ENCODE measurements at regions not wholly inside any gene's neighbourhood (a gene's known extent, or its start where the extent isn't known, plus 50 kb on each side); places are given as distances from the start of the nearest gene placed in this dataset.

- H3K27me3 ChIP-seq (ENCODE audit: control insufficient read depth in 2 of 2, insufficient read depth in 2 of 2, low read length in 2 of 2) = no peaks in the 10 kb centered on the region
- Mint-ChIP-seq H3K27ac (no peak overlapping the region), H3K4me1 (no peaks in the 10 kb centered on the region), H3K27me3 (ENCODE audit: low read depth in 3 of 3) (no peaks in the 10 kb centered on the region), H3K4me3 (no peak overlapping the region), H3K36me3 (no peaks in the 10 kb centered on the region), H3K9me3 (peaks cover 0 to 2% (median 0%) of the 10 kb centered on the region in 7 donors)
- H3K27ac ChIP-seq (ENCODE audit: low read depth in 1 of 2, low read length in 2 of 2) = no peak overlapping the region
- H3K79me2 ChIP-seq (ENCODE audit: insufficient read depth, low read length) = no peaks in the 10 kb centered on the region
- TF ChIP-seq CTCF (IDR thresholded peaks at IDR 0.05) = no peak
- H3K4me2 ChIP-seq (replicated peaks; ENCODE audit: extremely low read depth, low read length, poor library complexity, severe bottlenecking) = no peak overlapping the region
- H3K4me1 ChIP-seq (ENCODE audit: control insufficient read depth in 1 of 2, insufficient read depth in 2 of 2, low read length in 2 of 2) = no peaks in the 10 kb centered on the region
- no peaks in the 10 kb centered on the region for H4K20me1 ChIP-seq (ENCODE audit: insufficient read depth, low read length)
- WGBS (ENCODE audit: insufficient coverage) = no CpG with 5 or more reads among the region's 1 CpG
- H3K9me3 ChIP-seq (replicated peaks in 1 of 2; ENCODE audit: control insufficient read depth in 1 of 2, insufficient read depth in 1 of 2, low read length in 2 of 2) = no peaks in the 10 kb centered on the region
- intact Hi-C loops (cut with micrococcal nuclease) = no loop called here
- no peaks in the 10 kb centered on the region for H3K36me3 ChIP-seq (replicated peaks in 1 of 2; ENCODE audit: control insufficient read depth in 1 of 2, insufficient read depth in 2 of 2, low read length in 2 of 2)
- DNase-seq = no peak
- no peak overlapping the region for H2AFZ ChIP-seq (ENCODE audit: insufficient read depth, low read depth, low read length, poor library complexity, severe bottlenecking)
- no peak overlapping the region for H3K9ac ChIP-seq (ENCODE audit: insufficient read depth, low read length, poor library complexity, severe bottlenecking)
- H3K4me3 ChIP-seq (replicated peaks in 1 of 3; ENCODE audit: low read depth in 2 of 3, low read length in 3 of 3) = no peak overlapping the region
Measured at GRCh38 chr2:103785432-103785831, 1023.6 kb downstream of the TMEM182 start.

GRCh38 chr2:103785956-103786355, 1024.1 kb downstream of the TMEM182 start:
- no peaks in the 10 kb centered on the region for H3K79me2 ChIP-seq (ENCODE audit: insufficient read depth, low read length)
- no peak overlapping the region for H3K4me2 ChIP-seq (replicated peaks; ENCODE audit: extremely low read depth, low read length, poor library complexity, severe bottlenecking)
- Mint-ChIP-seq H3K27ac (no peak overlapping the region), H3K9me3 (peaks cover 0 to 2% (median 0%) of the 10 kb centered on the region in 7 donors), H3K36me3 (no peaks in the 10 kb centered on the region), H3K27me3 (ENCODE audit: low read depth in 3 of 3) (no peaks in the 10 kb centered on the region), H3K4me1 (no peaks in the 10 kb centered on the region), H3K4me3 (no peak overlapping the region)
- H3K36me3 ChIP-seq (replicated peaks in 1 of 2; ENCODE audit: control insufficient read depth in 1 of 2, insufficient read depth in 2 of 2, low read length in 2 of 2) = no peaks in the 10 kb centered on the region
- no peak for DNase-seq
- TF ChIP-seq CTCF (IDR thresholded peaks at IDR 0.05) = no peak
- H3K9me3 ChIP-seq (replicated peaks in 1 of 2; ENCODE audit: control insufficient read depth in 1 of 2, insufficient read depth in 1 of 2, low read length in 2 of 2) = no peaks in the 10 kb centered on the region
- intact Hi-C loops (cut with micrococcal nuclease) = no loop called here
- H2AFZ ChIP-seq (ENCODE audit: insufficient read depth, low read depth, low read length, poor library complexity, severe bottlenecking) = no peak overlapping the region
- no peak overlapping the region for H3K9ac ChIP-seq (ENCODE audit: insufficient read depth, low read length, poor library complexity, severe bottlenecking)
- no peak overlapping the region for H3K27ac ChIP-seq (ENCODE audit: low read depth in 1 of 2, low read length in 2 of 2)
- H3K27me3 ChIP-seq (ENCODE audit: control insufficient read depth in 2 of 2, insufficient read depth in 2 of 2, low read length in 2 of 2) = no peaks in the 10 kb centered on the region
- H3K4me1 ChIP-seq (ENCODE audit: control insufficient read depth in 1 of 2, insufficient read depth in 2 of 2, low read length in 2 of 2) = no peaks in the 10 kb centered on the region
- no peaks in the 10 kb centered on the region for H4K20me1 ChIP-seq (ENCODE audit: insufficient read depth, low read length)
- H3K4me3 ChIP-seq (replicated peaks in 1 of 3; ENCODE audit: low read depth in 2 of 3, low read length in 3 of 3) = no peak overlapping the region
